SU-DHL-6 (cell line): ENCODE measurements at regions not wholly inside any gene's neighbourhood (a gene's known extent, or its start where the extent isn't known, plus 50 kb on each side); places are given as distances from the start of the nearest gene placed in this dataset.

Experiments
- H2AFZ ChIP-seq: fragments of 200-600 bp; sonication (generic); 2 replicates; pipeline ENCODE4 v1.6.1; 2014; ENCODE audit warnings: low read depth, mild to moderate bottlenecking, moderate library complexity, mixed read lengths, antibody characterized with exemption, low read length; ENCODE audit not compliant: severe bottlenecking
- H3F3A ChIP-seq: fragments of 200-600 bp; shearing (Covaris generic); 2 replicates; pipeline ENCODE4 v1.6.0; 2016; ENCODE audit warnings: antibody characterized with exemption, mild to moderate bottlenecking; ENCODE audit not compliant: insufficient read depth
- H3K27ac ChIP-seq: fragments of 200-600 bp; sonication (generic); 2 replicates; pipeline ENCODE4 v1.5.1; 2016; ENCODE audit warnings: low read depth, mild to moderate bottlenecking, low read length, moderate library complexity, mixed read lengths
- H3K27me3 ChIP-seq: fragments of 200-600 bp; sonication (generic), shearing (Covaris generic); 2 replicates; pipeline ENCODE4 v1.6.0; 2014; ENCODE audit warnings: mild to moderate bottlenecking, low read length
- H3K36me3 ChIP-seq: fragments of 200-600 bp; sonication (generic); 2 replicates; pipeline ENCODE4 v1.6.1; 2014; ENCODE audit warnings: mild to moderate bottlenecking, low read length, mixed read lengths
- H3K4me2 ChIP-seq: fragments of 300-600, 200-600 bp; shearing (Covaris generic), sonication (generic); 2 replicates; pipeline ENCODE4 v1.6.0; 2014; ENCODE audit warnings: low read length, low read depth, mild to moderate bottlenecking; ENCODE audit not compliant: poor library complexity, severe bottlenecking
- H3K4me3 ChIP-seq: fragments of 200-600 bp; sonication (generic); 2 replicates; pipeline ENCODE4 v1.5.1; 2014; ENCODE audit warnings: antibody characterized with exemption, low read length, mild to moderate bottlenecking, mixed read lengths; ENCODE audit not compliant: insufficient read depth, poor library complexity, severe bottlenecking
- H3K79me2 ChIP-seq: fragments of 200-600 bp; sonication (generic); 2 replicates; pipeline ENCODE4 v1.6.1; 2014; ENCODE audit warnings: mild to moderate bottlenecking, low read length, moderate library complexity; ENCODE audit not compliant: insufficient read depth
- H3K9ac ChIP-seq: fragments of 200-600 bp; sonication (generic); 2 replicates; pipeline ENCODE4 v1.7.0; 2014; ENCODE audit warnings: mild to moderate bottlenecking, low read length
- H3K9me2 ChIP-seq: fragments of 200-600 bp; sonication (generic); replicated peaks from 2 replicates; pipeline ENCODE4 v1.6.1; 2014; ENCODE audit warnings: low read length; ENCODE audit not compliant: insufficient read depth
- H3K9me3 ChIP-seq: fragments of 200-600 bp; sonication (generic); 2 replicates; pipeline ENCODE4 v1.6.1; 2014; ENCODE audit warnings: low read length, mixed read lengths; ENCODE audit not compliant: insufficient read depth
- H4K20me1 ChIP-seq: fragments of 200-600 bp; sonication (generic); 2 replicates; pipeline ENCODE4 v1.6.1; 2014; ENCODE audit warnings: low read depth, mild to moderate bottlenecking, antibody characterized with exemption, low read length, moderate library complexity, mixed read lengths
- EZH2phosphoT487 ChIP-seq: fragments of 200-600 bp; sonication (generic), shearing (Covaris generic); conservative IDR thresholded peaks from 2 replicates; pipeline ENCODE4 v1.6.1; 2018; ENCODE audit warnings: mild to moderate bottlenecking, antibody characterized with exemption, low read length, moderate library complexity, mixed read lengths
- TF ChIP-seq, protein P1 (sequence below): fragments of 200-600 bp; sonication (generic); IDR thresholded peaks from one replicate; pipeline ENCODE4 v1.5.1; 2017; ENCODE audit warnings: antibody characterized with exemption, mild to moderate bottlenecking, low read length, moderate library complexity; ENCODE audit not compliant: insufficient read depth, poor library complexity, severe bottlenecking

DNA sequence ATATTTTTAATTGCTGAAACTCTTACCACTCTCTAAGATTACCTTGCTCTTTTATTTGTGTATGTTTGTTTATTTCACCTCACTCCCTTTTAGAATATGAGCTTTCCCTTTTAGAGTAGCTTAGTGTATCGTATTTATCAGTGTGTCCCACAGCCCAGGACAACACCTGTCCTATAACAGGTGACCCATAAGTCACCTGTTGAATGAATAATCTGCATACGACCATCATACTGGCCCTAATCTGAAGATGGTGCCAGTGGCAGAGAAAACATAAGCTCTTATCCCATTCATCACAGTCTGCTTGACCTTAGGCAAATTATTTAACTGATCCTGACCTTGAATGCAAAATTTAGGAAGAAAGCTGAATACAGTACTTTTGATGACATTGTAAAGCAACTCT, 254.6 kb upstream of the NR2F2 start:
- Histone ChIP-seq H3K4me2 (no peak overlapping the region), H3K79me2 (no peaks in the 10 kb centered on the region), H3K9ac (no peak overlapping the region), H3K36me3 (no peaks in the 10 kb centered on the region), H3K27me3 (no peaks in the 10 kb centered on the region), H3K27ac (no peak overlapping the region), H3F3A (no peaks in the 10 kb centered on the region), H3K4me3 (no peak overlapping the region), H4K20me1 (no peaks in the 10 kb centered on the region), H3K9me3 (no peaks in the 10 kb centered on the region), H2AFZ (no peak overlapping the region), H3K9me2 (no peaks in the 10 kb centered on the region)
- no peak for TF ChIP-seq EZH2phosphoT487

DNA sequence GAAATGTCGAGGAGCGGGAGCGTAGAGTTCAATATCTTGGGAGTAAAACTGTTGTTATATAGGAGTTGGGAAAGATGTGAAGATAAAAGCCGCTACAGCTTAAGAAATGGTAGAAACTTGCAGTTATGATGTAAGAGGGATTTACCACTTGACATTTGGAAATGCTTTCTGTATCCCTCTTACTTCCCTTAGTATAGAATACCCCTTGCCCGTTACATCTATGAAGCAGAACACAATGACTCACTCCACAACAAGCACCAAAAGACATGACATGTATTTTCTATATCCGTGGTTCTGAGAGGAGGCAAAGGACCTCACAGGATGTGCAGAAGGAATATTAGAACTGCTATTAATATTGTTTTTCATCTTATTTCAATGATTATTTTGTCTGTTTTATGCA, 254.2 kb upstream of the NR2F2 start:
- Histone ChIP-seq H3K27me3 (no peaks in the 10 kb centered on the region), H3K9me3 (no peaks in the 10 kb centered on the region), H3K79me2 (no peaks in the 10 kb centered on the region), H2AFZ (no peak overlapping the region), H3K36me3 (no peaks in the 10 kb centered on the region), H3K4me2 (no peak overlapping the region), H3K9ac (no peak overlapping the region), H3K27ac (no peak overlapping the region), H3K4me3 (no peak overlapping the region), H3F3A (no peaks in the 10 kb centered on the region), H3K9me2 (no peaks in the 10 kb centered on the region), H4K20me1 (no peaks in the 10 kb centered on the region)
- TF ChIP-seq, protein P1, sequence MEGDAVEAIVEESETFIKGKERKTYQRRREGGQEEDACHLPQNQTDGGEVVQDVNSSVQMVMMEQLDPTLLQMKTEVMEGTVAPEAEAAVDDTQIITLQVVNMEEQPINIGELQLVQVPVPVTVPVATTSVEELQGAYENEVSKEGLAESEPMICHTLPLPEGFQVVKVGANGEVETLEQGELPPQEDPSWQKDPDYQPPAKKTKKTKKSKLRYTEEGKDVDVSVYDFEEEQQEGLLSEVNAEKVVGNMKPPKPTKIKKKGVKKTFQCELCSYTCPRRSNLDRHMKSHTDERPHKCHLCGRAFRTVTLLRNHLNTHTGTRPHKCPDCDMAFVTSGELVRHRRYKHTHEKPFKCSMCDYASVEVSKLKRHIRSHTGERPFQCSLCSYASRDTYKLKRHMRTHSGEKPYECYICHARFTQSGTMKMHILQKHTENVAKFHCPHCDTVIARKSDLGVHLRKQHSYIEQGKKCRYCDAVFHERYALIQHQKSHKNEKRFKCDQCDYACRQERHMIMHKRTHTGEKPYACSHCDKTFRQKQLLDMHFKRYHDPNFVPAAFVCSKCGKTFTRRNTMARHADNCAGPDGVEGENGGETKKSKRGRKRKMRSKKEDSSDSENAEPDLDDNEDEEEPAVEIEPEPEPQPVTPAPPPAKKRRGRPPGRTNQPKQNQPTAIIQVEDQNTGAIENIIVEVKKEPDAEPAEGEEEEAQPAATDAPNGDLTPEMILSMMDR: no peak
- TF ChIP-seq EZH2phosphoT487: no peak

DNA sequence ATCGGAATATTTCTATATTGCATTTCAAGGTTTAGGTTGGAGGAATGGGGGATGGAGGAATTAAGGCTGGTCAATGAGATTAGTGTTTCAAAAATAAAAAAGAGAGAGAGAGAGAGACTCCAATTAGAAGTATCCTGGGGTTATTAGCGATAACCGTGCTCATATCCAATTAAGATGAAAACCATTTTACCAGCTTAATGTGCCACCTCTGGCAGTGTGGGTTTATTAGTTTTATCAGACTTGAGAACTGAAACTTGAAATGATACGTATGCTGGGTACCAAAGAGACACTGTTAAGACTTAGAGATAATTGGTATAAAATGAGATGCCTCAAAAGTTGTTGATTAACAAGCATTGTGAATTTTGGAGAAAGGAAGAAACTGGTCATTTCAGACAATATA, 251.5 kb upstream of the NR2F2 start:
- Histone ChIP-seq H3K27me3 (no peaks in the 10 kb centered on the region), H4K20me1 (no peaks in the 10 kb centered on the region), H3K9ac (no peak overlapping the region), H3K4me2 (no peak overlapping the region), H3F3A (no peaks in the 10 kb centered on the region), H3K9me2 (no peaks in the 10 kb centered on the region), H3K27ac (no peak overlapping the region), H2AFZ (no peak overlapping the region), H3K36me3 (no peaks in the 10 kb centered on the region), H3K79me2 (no peaks in the 10 kb centered on the region), H3K9me3 (no peaks in the 10 kb centered on the region), H3K4me3 (no peak overlapping the region)
- TF ChIP-seq, protein P1: no peak
- TF ChIP-seq EZH2phosphoT487: no peak

DNA sequence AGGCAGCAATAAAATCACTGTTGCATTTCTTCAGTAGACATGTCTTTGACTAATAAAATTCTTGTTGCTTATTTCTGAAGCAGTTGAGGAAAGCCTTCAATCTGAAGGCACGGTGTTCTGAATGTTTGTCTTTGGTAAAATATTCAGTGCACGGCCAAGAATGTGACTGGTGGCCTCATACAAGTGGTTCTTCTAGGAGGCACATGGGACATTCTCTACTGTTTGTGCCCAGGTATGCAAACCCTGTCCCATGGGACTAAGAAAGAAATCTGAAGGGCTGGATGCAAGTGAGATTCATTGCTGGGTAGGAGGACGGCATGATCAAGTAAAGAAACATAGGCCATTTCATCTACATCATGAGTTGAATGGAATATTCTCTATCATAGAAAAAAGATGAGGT, 250.6 kb upstream of the NR2F2 start:
- H3K9ac ChIP-seq: no peak overlapping the region
- no peak overlapping the region for H3K27ac ChIP-seq
- H3K4me2 ChIP-seq: no peak overlapping the region
- no peaks in the 10 kb centered on the region for H3K36me3 ChIP-seq
- H4K20me1 ChIP-seq: no peaks in the 10 kb centered on the region
- no peaks in the 10 kb centered on the region for H3K9me2 ChIP-seq
- H3K9me3 ChIP-seq: no peaks in the 10 kb centered on the region
- H2AFZ ChIP-seq: no peak overlapping the region
- H3K4me3 ChIP-seq: no peak overlapping the region
- TF ChIP-seq EZH2phosphoT487: no peak
- TF ChIP-seq, protein P1: no peak
- no peaks in the 10 kb centered on the region for H3F3A ChIP-seq
- no peaks in the 10 kb centered on the region for H3K79me2 ChIP-seq
- no peaks in the 10 kb centered on the region for H3K27me3 ChIP-seq
